ENCODE measurements at regions not wholly inside any gene's neighbourhood (a gene's known extent, or its start where the extent isn't known, plus 50 kb on each side); places are given as distances from the start of the nearest gene placed in this dataset.
A peak's percentile ranks its signal among the peaks of the same experiment; 100 is the strongest.

GRCh38 chr11:45593992-45594391, 71.4 kb downstream of the CHST1 start:
- peaks cover 3% of the 10 kb centered on the region for H3K27me3 Mint-ChIP-seq (ENCODE audit: low read depth)
- no peak overlapping the region for H3K27ac Mint-ChIP-seq
- no peak for DNase-seq (ENCODE audit: low spot score)
- POLR2A ChIA-PET, result no interaction called here
- no peaks in the 10 kb centered on the region for H3K36me3 Mint-ChIP-seq
- H3K4me3 Mint-ChIP-seq, result no peak overlapping the region
- CTCF ChIA-PET, result interaction anchor here (0.6 to 1.5 kb wide), 3 partner anchors 61 to 413 kb away, joined by 3 to 4 read pairs (median 3); no protein-coding TSS in a partner anchor
- no peaks in the 10 kb centered on the region for H3K4me1 Mint-ChIP-seq
- 0 out of 2 replicates have a peak, but pooled peaks cover 3% of the 10 kb centered on the region for H3K9me3 Mint-ChIP-seq
- TF ChIP-seq NFYB (CRISPR knock-in tag; conservative IDR thresholded peaks at IDR 0.05; ENCODE audit: low read depth), result peak; percentile 69
- TF ChIP-seq ZNF396 (CRISPR knock-in tag; IDR thresholded peaks at IDR 0.05; ENCODE audit: borderline replicate concordance), result no peak
- no peak for TF ChIP-seq FOXJ3 (CRISPR knock-in tag; IDR thresholded peaks at IDR 0.05; ENCODE audit: borderline replicate concordance)
- TF ChIP-seq FOXK1 (CRISPR knock-in tag; IDR thresholded peaks at IDR 0.05), result no peak
- TF ChIP-seq ELF4 (CRISPR knock-in tag; IDR thresholded peaks at IDR 0.05; ENCODE audit: low read depth), result no peak
- no peak for TF ChIP-seq NFATC4 (CRISPR knock-in tag; IDR thresholded peaks at IDR 0.05)
- no peak for TF ChIP-seq ZBTB21 (CRISPR knock-in tag; IDR thresholded peaks at IDR 0.05; ENCODE audit: borderline replicate concordance)
- ATAC-seq, result peak; percentile 78

- Mint-ChIP-seq H3K4me1 (no peaks in the 10 kb centered on the region), H3K4me3 (no peak overlapping the region), H3K27me3 (ENCODE audit: low read depth) (peaks cover 3% of the 10 kb centered on the region), H3K9me3 (0 out of 2 replicates have a peak, but pooled peaks cover 3% of the 10 kb centered on the region), H3K36me3 (no peaks in the 10 kb centered on the region), H3K27ac (no peak overlapping the region)
- ChIA-PET POLR2A (interaction anchor here (1.3 kb wide), 1 partner anchor 8 kb away, joined by 4 read pairs; no protein-coding TSS in a partner anchor), CTCF (interaction anchor here (1.2 to 1.5 kb wide), 3 partner anchors 62 to 412 kb away, joined by 3 to 7 read pairs (median 4); no protein-coding TSS in a partner anchor)
- no peak for ATAC-seq
- DNase-seq (ENCODE audit: low spot score), result no peak
- TF ChIP-seq ETV6 (CRISPR knock-in tag; IDR thresholded peaks at IDR 0.05) (no peak), ESRRA (CRISPR knock-in tag; IDR thresholded peaks at IDR 0.05; ENCODE audit: borderline replicate concordance) (no peak), FOXK1 (CRISPR knock-in tag; IDR thresholded peaks at IDR 0.05) (no peak), ZNF671 (CRISPR knock-in tag; IDR thresholded peaks at IDR 0.05) (no peak), TCF7 (CRISPR knock-in tag; IDR thresholded peaks at IDR 0.05; ENCODE audit: low read depth) (no peak), CDX4 (CRISPR knock-in tag; IDR thresholded peaks at IDR 0.05; ENCODE audit: borderline replicate concordance) (no peak), SMAD4 (CRISPR knock-in tag; IDR thresholded peaks at IDR 0.05) (no peak)
These were observed 72.8 kb downstream of the CHST1 start for GRCh38 chr11:45592636-45593035.

- ChIA-PET CTCF (interaction anchor here (0.6 to 1.9 kb wide), 4 partner anchors 28 to 220 kb away, joined by 3 to 10 read pairs (median 6); no protein-coding TSS in a partner anchor), POLR2A (no interaction called here)
- no peak for TF ChIP-seq ZNF416 (CRISPR knock-in tag; IDR thresholded peaks at IDR 0.05)
- TF ChIP-seq ATF3 (CRISPR knock-in tag; conservative IDR thresholded peaks at IDR 0.05), result no peak
- TF ChIP-seq IRF1 (CRISPR knock-in tag; IDR thresholded peaks at IDR 0.05), result no peak
- TF ChIP-seq E2F5 (CRISPR knock-in tag; IDR thresholded peaks at IDR 0.05), result no peak
These were observed 74.7 kb downstream of the CHST1 start for GRCh38 chr11:45590743-45591142.

GRCh38 chr11:45585205-45585604, 80.2 kb downstream of the CHST1 start:
- H3K4me3 Mint-ChIP-seq, result no peak overlapping the region
- no peaks in the 10 kb centered on the region for H3K9me3 Mint-ChIP-seq
- H3K36me3 Mint-ChIP-seq, result no peaks in the 10 kb centered on the region
- no peaks in the 10 kb centered on the region for H3K4me1 Mint-ChIP-seq
- H3K27ac Mint-ChIP-seq, result no peak overlapping the region
- TF ChIP-seq, protein P1, sequence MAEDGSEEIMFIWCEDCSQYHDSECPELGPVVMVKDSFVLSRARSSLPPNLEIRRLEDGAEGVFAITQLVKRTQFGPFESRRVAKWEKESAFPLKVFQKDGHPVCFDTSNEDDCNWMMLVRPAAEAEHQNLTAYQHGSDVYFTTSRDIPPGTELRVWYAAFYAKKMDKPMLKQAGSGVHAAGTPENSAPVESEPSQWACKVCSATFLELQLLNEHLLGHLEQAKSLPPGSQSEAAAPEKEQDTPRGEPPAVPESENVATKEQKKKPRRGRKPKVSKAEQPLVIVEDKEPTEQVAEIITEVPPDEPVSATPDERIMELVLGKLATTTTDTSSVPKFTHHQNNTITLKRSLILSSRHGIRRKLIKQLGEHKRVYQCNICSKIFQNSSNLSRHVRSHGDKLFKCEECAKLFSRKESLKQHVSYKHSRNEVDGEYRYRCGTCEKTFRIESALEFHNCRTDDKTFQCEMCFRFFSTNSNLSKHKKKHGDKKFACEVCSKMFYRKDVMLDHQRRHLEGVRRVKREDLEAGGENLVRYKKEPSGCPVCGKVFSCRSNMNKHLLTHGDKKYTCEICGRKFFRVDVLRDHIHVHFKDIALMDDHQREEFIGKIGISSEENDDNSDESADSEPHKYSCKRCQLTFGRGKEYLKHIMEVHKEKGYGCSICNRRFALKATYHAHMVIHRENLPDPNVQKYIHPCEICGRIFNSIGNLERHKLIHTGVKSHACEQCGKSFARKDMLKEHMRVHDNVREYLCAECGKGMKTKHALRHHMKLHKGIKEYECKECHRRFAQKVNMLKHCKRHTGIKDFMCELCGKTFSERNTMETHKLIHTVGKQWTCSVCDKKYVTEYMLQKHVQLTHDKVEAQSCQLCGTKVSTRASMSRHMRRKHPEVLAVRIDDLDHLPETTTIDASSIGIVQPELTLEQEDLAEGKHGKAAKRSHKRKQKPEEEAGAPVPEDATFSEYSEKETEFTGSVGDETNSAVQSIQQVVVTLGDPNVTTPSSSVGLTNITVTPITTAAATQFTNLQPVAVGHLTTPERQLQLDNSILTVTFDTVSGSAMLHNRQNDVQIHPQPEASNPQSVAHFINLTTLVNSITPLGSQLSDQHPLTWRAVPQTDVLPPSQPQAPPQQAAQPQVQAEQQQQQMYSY (CRISPR knock-in tag; IDR thresholded peaks at IDR 0.05), result peak; percentile 84
- no peak for TF ChIP-seq EMX1 (CRISPR knock-in tag; IDR thresholded peaks at IDR 0.05)
- DNase-seq (ENCODE audit: low spot score), result no peak
- ATAC-seq, result no peak
- peaks cover 11% of the 10 kb centered on the region for H3K27me3 Mint-ChIP-seq (ENCODE audit: low read depth)
- ChIA-PET CTCF (interaction anchor here (1.1 to 1.8 kb wide), 3 partner anchors 70 to 186 kb away, joined by 3 to 6 read pairs (median 5); no protein-coding TSS in a partner anchor), POLR2A (interaction anchor here (1.2 kb wide), 1 partner anchor 7 kb away, joined by 4 read pairs; no protein-coding TSS in a partner anchor)

More at GRCh38 chr11:45590743-45591142, 74.7 kb downstream of the CHST1 start:
- Mint-ChIP-seq H3K4me3 (no peak overlapping the region), H3K27ac (no peak overlapping the region), H3K36me3 (no peaks in the 10 kb centered on the region), H3K4me1 (no peaks in the 10 kb centered on the region), H3K27me3 (ENCODE audit: low read depth) (peaks cover 6% of the 10 kb centered on the region; the same call in 1 of the 2 replicates), H3K9me3 (0 out of 2 replicates have a peak, but pooled peaks cover 3% of the 10 kb centered on the region)
- no peak for DNase-seq (ENCODE audit: low spot score)
- ATAC-seq, result no peak
